Testis (tissue), 2 donors: ENCODE measurements at regions not wholly inside any gene's neighbourhood (a gene's known extent, or its start where the extent isn't known, plus 50 kb on each side); places are given as distances from the start of the nearest gene placed in this dataset.

Experiments used
- DNase-seq: peaks from one replicate; pipeline ENCODE4 v3.0.0-alpha.2; 2019
- H3K27ac ChIP-seq, 2 donors: fragments of 200-600 bp; sonication (generic); one replicate each; pipeline ENCODE4 v1.5.1; 2019
- H3K27me3 ChIP-seq: fragments of 200-600 bp; sonication (generic); one replicate; pipeline ENCODE4 v1.5.1; 2019
- H3K36me3 ChIP-seq: fragments of 200-600 bp; sonication (generic); one replicate; pipeline ENCODE4 v1.5.1; 2017; ENCODE audit warnings: low read depth; ENCODE audit errors: missing control alignments
- H3K4me1 ChIP-seq: fragments of 200-600 bp; sonication (generic); one replicate; pipeline ENCODE4 v1.5.1; 2019
- H3K4me3 ChIP-seq, 2 donors: fragments of 200-600 bp; sonication (generic); one replicate each; pipeline ENCODE4 v1.5.1; 2017 to 2019
- H3K9me3 ChIP-seq: fragments of 200-600 bp; sonication (generic); one replicate; pipeline ENCODE4 v1.5.1; 2017
- POLR2A ChIP-seq: fragments of 450-650 bp; IDR thresholded peaks from one replicate; pipeline ENCODE4 v1.6.1; 2017; ENCODE audit warnings: antibody characterized with exemption, mild to moderate bottlenecking, moderate library complexity
- WGBS, 2 donors: methylation state at CpG; one replicate each; pipeline ENCODE4 v1.1.5; 2018; 5-methylcytosine and 5-hydroxymethylcytosine counted together
- intact Hi-C: fragments of 100-400 bp; cut with DNase I; formaldehyde crosslinking; loops from one replicate; pipeline ENCODE4 v1.15.1; 2023; ENCODE audit warnings: low total_unique reads
- TF ChIP-seq, protein P1 (sequence below), 3 experiments: fragments of 450-650 bp in 2 of 3; fragments of 200-600 bp in 1 of 3; sonication (generic) in 1 of 3; IDR thresholded peaks; one replicate each; pipeline ENCODE4 v1.5.1; 2016 to 2019; ENCODE audit warnings: antibody characterized with exemption in 3 of 3, mild to moderate bottlenecking in 2 of 3, moderate library complexity in 1 of 3

- H3K27me3 ChIP-seq, result no peaks in the 10 kb centered on the region
- H3K27ac ChIP-seq, result no peak overlapping the region
- H3K36me3 ChIP-seq, result no peaks in the 10 kb centered on the region
- DNase-seq, result no peak
- no peak overlapping the region for H3K4me3 ChIP-seq
- H3K9me3 ChIP-seq, result no peaks in the 10 kb centered on the region
- 76 to 87% methylated on average over 3 of the region's 3 CpGs for WGBS, 2 donors
- intact Hi-C loops, result no loop called here
- H3K4me1 ChIP-seq, result no peaks in the 10 kb centered on the region
- TF ChIP-seq POLR2A, result no peak
- TF ChIP-seq, protein P1, sequence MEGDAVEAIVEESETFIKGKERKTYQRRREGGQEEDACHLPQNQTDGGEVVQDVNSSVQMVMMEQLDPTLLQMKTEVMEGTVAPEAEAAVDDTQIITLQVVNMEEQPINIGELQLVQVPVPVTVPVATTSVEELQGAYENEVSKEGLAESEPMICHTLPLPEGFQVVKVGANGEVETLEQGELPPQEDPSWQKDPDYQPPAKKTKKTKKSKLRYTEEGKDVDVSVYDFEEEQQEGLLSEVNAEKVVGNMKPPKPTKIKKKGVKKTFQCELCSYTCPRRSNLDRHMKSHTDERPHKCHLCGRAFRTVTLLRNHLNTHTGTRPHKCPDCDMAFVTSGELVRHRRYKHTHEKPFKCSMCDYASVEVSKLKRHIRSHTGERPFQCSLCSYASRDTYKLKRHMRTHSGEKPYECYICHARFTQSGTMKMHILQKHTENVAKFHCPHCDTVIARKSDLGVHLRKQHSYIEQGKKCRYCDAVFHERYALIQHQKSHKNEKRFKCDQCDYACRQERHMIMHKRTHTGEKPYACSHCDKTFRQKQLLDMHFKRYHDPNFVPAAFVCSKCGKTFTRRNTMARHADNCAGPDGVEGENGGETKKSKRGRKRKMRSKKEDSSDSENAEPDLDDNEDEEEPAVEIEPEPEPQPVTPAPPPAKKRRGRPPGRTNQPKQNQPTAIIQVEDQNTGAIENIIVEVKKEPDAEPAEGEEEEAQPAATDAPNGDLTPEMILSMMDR (IDR thresholded peaks at IDR 0.05), result no peak
Measured at GRCh38 chr6:168744861-168745260, 303.9 kb downstream of the SMOC2 start.

GRCh38 chr6:168741942-168742782 lies 301.2 kb downstream of the SMOC2 start:
- H3K4me3 ChIP-seq, result no peak overlapping the region
- H3K9me3 ChIP-seq, result no peaks in the 10 kb centered on the region
- no peaks in the 10 kb centered on the region for H3K4me1 ChIP-seq
- no peaks in the 10 kb centered on the region for H3K36me3 ChIP-seq
- TF ChIP-seq, protein P1 (IDR thresholded peaks at IDR 0.05), result no peak
- no peak for TF ChIP-seq POLR2A
- intact Hi-C loops, result no loop called here
- 56 to 60% methylated on average over 23 of the region's 23 CpGs for WGBS, 2 donors
- H3K27me3 ChIP-seq, result no peaks in the 10 kb centered on the region
- no peak for DNase-seq
- no peak overlapping the region for H3K27ac ChIP-seq

GRCh38 chr6:168741305-168741704 lies 300.3 kb downstream of the SMOC2 start:
- Histone ChIP-seq H3K4me1 (no peaks in the 10 kb centered on the region), H3K27ac (no peak overlapping the region), H3K9me3 (no peaks in the 10 kb centered on the region), H3K4me3 (no peak overlapping the region), H3K36me3 (no peaks in the 10 kb centered on the region), H3K27me3 (no peaks in the 10 kb centered on the region)
- intact Hi-C loops, result no loop called here
- 86 to 87% methylated on average over 3 of the region's 3 CpGs for WGBS, 2 donors
- no peak for DNase-seq
- TF ChIP-seq, protein P1 (IDR thresholded peaks at IDR 0.05), result no peak
- no peak for TF ChIP-seq POLR2A

DNA sequence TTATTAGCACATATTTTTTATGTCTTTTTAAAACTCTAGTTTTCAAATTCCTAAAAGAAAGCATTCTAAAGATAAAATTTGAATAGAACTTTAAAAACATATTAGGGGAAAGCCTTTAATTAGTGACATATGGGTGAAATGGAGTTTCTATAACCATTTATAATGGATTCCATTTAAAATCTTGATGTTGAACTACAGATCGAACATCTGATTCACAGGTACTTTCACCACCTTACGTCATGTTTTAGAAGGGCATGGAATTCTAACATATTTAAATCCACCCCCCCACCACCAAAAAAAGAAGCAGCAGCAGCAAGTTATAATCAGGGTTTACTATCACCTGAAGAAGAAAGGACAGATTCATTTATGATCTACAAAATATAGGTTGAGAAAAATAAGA lies 298.4 kb downstream of the SMOC2 start:
- no peak for DNase-seq
- H3K36me3 ChIP-seq, result no peaks in the 10 kb centered on the region
- no peaks in the 10 kb centered on the region for H3K9me3 ChIP-seq
- 94 to 97% methylated on average over 2 of the region's 2 CpGs for whole genome bisulfite sequencing, 2 donors
- TF ChIP-seq POLR2A, result no peak
- TF ChIP-seq, protein P1 (IDR thresholded peaks at IDR 0.05), result no peak
- no peak overlapping the region for H3K4me3 ChIP-seq
- H3K27ac ChIP-seq, result no peak overlapping the region
- intact Hi-C loops, result no loop called here
- H3K27me3 ChIP-seq, result no peaks in the 10 kb centered on the region
- no peaks in the 10 kb centered on the region for H3K4me1 ChIP-seq

GRCh38 chr6:168737481-168737880 lies 296.5 kb downstream of the SMOC2 start:
- no peaks in the 10 kb centered on the region for H3K27me3 ChIP-seq
- H3K36me3 ChIP-seq, result no peaks in the 10 kb centered on the region
- no peak for DNase-seq
- 92 to 99% methylated on average over 5 of the region's 5 CpGs for WGBS, 2 donors
- no peak overlapping the region for H3K4me3 ChIP-seq
- intact Hi-C loops, result no loop called here
- no peaks in the 10 kb centered on the region for H3K4me1 ChIP-seq
- TF ChIP-seq, protein P1 (IDR thresholded peaks at IDR 0.05), result no peak
- H3K27ac ChIP-seq, result no peak overlapping the region
- no peaks in the 10 kb centered on the region for H3K9me3 ChIP-seq
